Left lobe of liver (tissue), 2 donors: ENCODE measurements at regions not wholly inside any gene's neighbourhood (a gene's known extent, or its start where the extent isn't known, plus 50 kb on each side); places are given as distances from the start of the nearest gene placed in this dataset.
A peak's percentile ranks its signal among the peaks of the same experiment; 100 is the strongest.

Experiments
- ATAC-seq: fragments of 200-7000 bp; cut with Tn5 transposase; one replicate; pipeline ENCODE4 v1.9.1; 2020; ENCODE audit warnings: mild to moderate bottlenecking, moderate library complexity
- DNase-seq: peaks from one replicate; pipeline ENCODE4 v3.0.0-alpha.2; 2020; ENCODE audit warnings: low spot score
- donor health status: DM: no; HTN: no; CAD: no; lungs with moderate emphysema.
- donor health status: DM: no; HTN: yes; CAD: no.

- no peak for ATAC-seq
- DNase-seq: no peak
Observed at GRCh38 chr12:92332552-92332951, 186.9 kb upstream of the BTG1 start.

- DNase-seq (no peak), ATAC-seq (peak; percentile 39)
Observed at GRCh38 chr12:92331383-92331782, 185.7 kb upstream of the BTG1 start.

GRCh38 chr12:92330654-92331053 lies 185.0 kb upstream of the BTG1 start:
- DNase-seq (no peak), ATAC-seq (no peak)

GRCh38 chr12:92326877-92327276 lies 181.2 kb upstream of the BTG1 start:
- no peak for DNase-seq
- ATAC-seq: no peak

- ATAC-seq (no peak), DNase-seq (no peak)
Observed at GRCh38 chr12:92324849-92325500, 179.3 kb upstream of the BTG1 start.

- DNase-seq: no peak
- no peak for ATAC-seq
Observed at GRCh38 chr12:92312463-92312964, 166.9 kb upstream of the BTG1 start.

GRCh38 chr12:92304371-92305055 lies 158.9 kb upstream of the BTG1 start:
- DNase-seq (no peak), ATAC-seq (no peak)

GRCh38 chr12:92302041-92302829 lies 156.6 kb upstream of the BTG1 start:
- DNase-seq (no peak), ATAC-seq (no peak)

GRCh38 chr12:92301356-92301755 lies 155.7 kb upstream of the BTG1 start:
- DNase-seq: no peak
- no peak for ATAC-seq

- no peak for ATAC-seq
- DNase-seq: no peak
Observed at GRCh38 chr12:92300777-92301176, 155.1 kb upstream of the BTG1 start.

- ATAC-seq (no peak), DNase-seq (no peak)
Observed at GRCh38 chr12:92299744-92300143, 154.1 kb upstream of the BTG1 start.

GRCh38 chr12:92299344-92299743 lies 153.7 kb upstream of the BTG1 start:
- ATAC-seq: no peak

GRCh38 chr12:92297932-92298696 lies 152.5 kb upstream of the BTG1 start:
- ATAC-seq (peak; percentile 66), DNase-seq (no peak)

More at GRCh38 chr12:92299344-92299743, 153.7 kb upstream of the BTG1 start:
- DNase-seq: no peak

GRCh38 chr12:92297405-92297804 lies 151.8 kb upstream of the BTG1 start:
- ATAC-seq (no peak), DNase-seq (no peak)

GRCh38 chr12:92295523-92295922 lies 149.9 kb upstream of the BTG1 start:
- no peak for DNase-seq
- ATAC-seq: no peak

- no peak for ATAC-seq
- no peak for DNase-seq
Observed at GRCh38 chr12:92294676-92295440, 149.2 kb upstream of the BTG1 start.

GRCh38 chr12:92292016-92292415 lies 146.4 kb upstream of the BTG1 start:
- DNase-seq (no peak), ATAC-seq (no peak)

- DNase-seq (no peak), ATAC-seq (no peak)
Observed at GRCh38 chr12:92290886-92291285, 145.2 kb upstream of the BTG1 start.

- no peak for ATAC-seq
- DNase-seq: no peak
Observed at GRCh38 chr12:92290350-92290695, 144.7 kb upstream of the BTG1 start.

GRCh38 chr12:92289629-92290349 lies 144.1 kb upstream of the BTG1 start:
- ATAC-seq: no peak
- no peak for DNase-seq
